HG03432 (cell line): ENCODE measurements at regions not wholly inside any gene's neighbourhood (a gene's known extent, or its start where the extent isn't known, plus 50 kb on each side); places are given as distances from the start of the nearest gene placed in this dataset.

ENCODE experiments used
- ATAC-seq: cut with Tn5 transposase; IDR thresholded peaks from one replicate; pipeline ENCODE4 v1.9.1; 2021; ENCODE audit warnings: mild to moderate bottlenecking, moderate library complexity; ENCODE audit not compliant: unreplicated experiment

GRCh38 chr1:199302554-199302953 lies 663.7 kb downstream of the PTPRC start:
- ATAC-seq, result no peak

- ATAC-seq, result no peak
Observed at GRCh38 chr1:199303035-199303434, 664.2 kb downstream of the PTPRC start.

GRCh38 chr1:199305053-199305452 lies 666.2 kb downstream of the PTPRC start:
- ATAC-seq, result no peak

GRCh38 chr1:199307496-199308264 lies 668.8 kb downstream of the PTPRC start:
- ATAC-seq, result no peak

- ATAC-seq, result peak; percentile 77
Observed at GRCh38 chr1:199308349-199308846, 669.6 kb downstream of the PTPRC start.

GRCh38 chr1:199310708-199311107 lies 671.9 kb downstream of the PTPRC start:
- ATAC-seq, result no peak

- ATAC-seq, result no peak
Observed at GRCh38 chr1:199311478-199312262, 672.8 kb downstream of the PTPRC start.

- ATAC-seq, result no peak
Observed at GRCh38 chr1:199312626-199313025, 673.8 kb downstream of the PTPRC start.

GRCh38 chr1:199313444-199313843 lies 674.6 kb downstream of the PTPRC start:
- no peak for ATAC-seq

- no peak for ATAC-seq
Observed at GRCh38 chr1:199319341-199319740, 680.5 kb downstream of the PTPRC start.

- ATAC-seq, result no peak
Observed at GRCh38 chr1:199322278-199322677, 683.4 kb downstream of the PTPRC start.

- ATAC-seq, result no peak
Observed at GRCh38 chr1:199333180-199333579, 694.3 kb upstream of the NR5A2 start.

GRCh38 chr1:199335496-199335895 lies 692.0 kb upstream of the NR5A2 start:
- ATAC-seq, result no peak

- ATAC-seq, result no peak
Observed at GRCh38 chr1:199336745-199337640, 690.5 kb upstream of the NR5A2 start.

- ATAC-seq, result no peak
Observed at GRCh38 chr1:199338760-199339159, 688.8 kb upstream of the NR5A2 start.

GRCh38 chr1:199352351-199352750 lies 675.2 kb upstream of the NR5A2 start:
- no peak for ATAC-seq

- no peak for ATAC-seq
Observed at GRCh38 chr1:199353906-199354305, 673.6 kb upstream of the NR5A2 start.

GRCh38 chr1:199356561-199356960 lies 670.9 kb upstream of the NR5A2 start:
- no peak for ATAC-seq

GRCh38 chr1:199357599-199357998 lies 669.9 kb upstream of the NR5A2 start:
- no peak for ATAC-seq

GRCh38 chr1:199362996-199363395 lies 664.5 kb upstream of the NR5A2 start:
- no peak for ATAC-seq

GRCh38 chr1:199373139-199373538 lies 654.4 kb upstream of the NR5A2 start:
- ATAC-seq, result no peak
